ENCODE measurements at regions not wholly inside any gene's neighbourhood (a gene's known extent, or its start where the extent isn't known, plus 50 kb on each side); places are given as distances from the start of the nearest gene placed in this dataset.

- H3K36me3 ChIP-seq (ENCODE audit: control insufficient read depth, insufficient read depth, low read length): no peaks in the 10 kb centered on the region
- intact Hi-C loops (cut with micrococcal nuclease): no loop called here
- H3K9me1 ChIP-seq (ENCODE audit: insufficient read depth, low read length): 0 out of 2 replicates have a peak, but pooled peaks cover 3% of the 10 kb centered on the region
- no peak overlapping the region for H2AFZ ChIP-seq (replicated peaks; ENCODE audit: low read length, poor library complexity)
- H3K27ac ChIP-seq (ENCODE audit: insufficient read depth, low read length): no peak overlapping the region
- H3K27me3 ChIP-seq (ENCODE audit: control insufficient read depth, insufficient read depth, low read length): no peaks in the 10 kb centered on the region
- H2BK20ac ChIP-seq (ENCODE audit: low read depth, low read length): no peak overlapping the region
- no peak overlapping the region for H4K5ac ChIP-seq (ENCODE audit: low read depth, low read length)
- H3K18ac ChIP-seq (ENCODE audit: low read depth, low read length): no peak overlapping the region
- no peak for ATAC-seq (ENCODE audit: low read depth)
- no peak for TF ChIP-seq CEBPB (IDR thresholded peaks at IDR 0.05; ENCODE audit: low read depth, low read length)
- dilution Hi-C loops (cut with HindIII; ENCODE audit: low sequenced_read_pairs, unreplicated experiment): no loop called here
- H4K20me1 ChIP-seq (ENCODE audit: insufficient read depth, low read length): no peaks in the 10 kb centered on the region
- no peak overlapping the region for H2BK120ac ChIP-seq (ENCODE audit: low read depth, low read length)
- H4K91ac ChIP-seq (ENCODE audit: insufficient read depth, low read depth, low read length): no peak overlapping the region
- H4K8ac ChIP-seq (ENCODE audit: low read depth in 2 of 2, low read length in 2 of 2): no peak overlapping the region
- H2AK9ac ChIP-seq (replicated peaks; ENCODE audit: low read depth, low read length, poor library complexity): no peak overlapping the region
- no peaks in the 10 kb centered on the region for H3K4me1 ChIP-seq (ENCODE audit: control insufficient read depth, insufficient read depth, low read length)
- no peak overlapping the region for H2BK15ac ChIP-seq (ENCODE audit: low read depth, low read length)
- H3K56ac ChIP-seq (ENCODE audit: extremely low read depth, insufficient read depth, low read length): no peak overlapping the region
- no TSS peak for BruUV-seq (replicated peaks)
- H2BK5ac ChIP-seq (ENCODE audit: low read depth, low read length, poor library complexity, severe bottlenecking): no peak overlapping the region
- no peak overlapping the region for H3K23ac ChIP-seq (ENCODE audit: low read depth, low read length)
- POLR2A ChIA-PET (ENCODE audit: unreplicated experiment): no interaction called here
- CTCF ChIA-PET: no interaction called here
- H3K4me3 ChIP-seq (ENCODE audit: insufficient read depth, low read depth, low read length): no peak overlapping the region
- H3K4ac ChIP-seq (ENCODE audit: low read depth, low read length): no peak overlapping the region
- no peak overlapping the region for H3K4me2 ChIP-seq (ENCODE audit: low read depth, low read length)
- H3K14ac ChIP-seq (replicated peaks; ENCODE audit: low read depth, low read length): no peak overlapping the region
- in situ Hi-C loops (cut with MboI; ENCODE audit: low sequenced_read_pairs): no loop called here
- H3K9me3 ChIP-seq (ENCODE audit: control insufficient read depth, insufficient read depth, low read length): no peaks in the 10 kb centered on the region
- H3K9ac ChIP-seq (ENCODE audit: low read depth, low read length): no peak overlapping the region
- no peak overlapping the region for H2AK5ac ChIP-seq (ENCODE audit: low read depth, low read length)
- H3K79me1 ChIP-seq (ENCODE audit: low read depth in 1 of 2, low read length in 2 of 2): no peaks in the 10 kb centered on the region
- DNase-seq: no peak
- WGBS, 2 experiments (ENCODE audit: extremely low coverage in 2 of 2, insufficient read length in 1 of 2): 80% methylated on average over 2 of the region's 7 CpGs; no CpG with 5 or more reads in 1 of the 2 experiments
These were observed 829.3 kb upstream of the BRINP3 start for GRCh38 chr1:191306916-191307315.

Measured in IMR-90 (cell line).